Keratinocyte (primary cell): ENCODE measurements at regions not wholly inside any gene's neighbourhood (a gene's known extent, or its start where the extent isn't known, plus 50 kb on each side); places are given as distances from the start of the nearest gene placed in this dataset.

Experiments used
- DNase-seq: peaks from one replicate; pipeline ENCODE4 v3.0.0-alpha.2; 2011; ENCODE audit warnings: low read depth, missing footprints, low spot score
- FAIRE-seq: peaks from 2 replicates; lab custom pipeline; 2011; peaks lifted over from hg19 to GRCh38; lab: Jason Lieb, UNC
- H2AFZ ChIP-seq: 2 replicates; pipeline ENCODE4 v1.6.0; 2012; ENCODE audit warnings: low read length, control low read depth, inconsistent platforms; ENCODE audit not compliant: control insufficient read depth
- H3K27ac ChIP-seq: 2 replicates; pipeline ENCODE4 v1.5.1; 2011; ENCODE audit warnings: low read length; ENCODE audit not compliant: control insufficient read depth, insufficient read depth
- H3K27me3 ChIP-seq: 3 replicates; pipeline ENCODE4 v1.6.0; 2011; ENCODE audit warnings: low read length; ENCODE audit not compliant: control insufficient read depth, insufficient read depth; ENCODE audit errors: extremely low read depth
- H3K36me3 ChIP-seq, 2 experiments: 2 replicates in 1 of 2; 3 replicates in 1 of 2; pipeline ENCODE4 v1.5.1; 2011; ENCODE audit warnings: low read length in 2 of 2, mild to moderate bottlenecking in 1 of 2; ENCODE audit not compliant: control insufficient read depth in 2 of 2, insufficient read depth in 2 of 2; ENCODE audit errors: extremely low read depth in 1 of 2
- H3K4me1 ChIP-seq: 3 replicates; pipeline ENCODE4 v1.5.1; 2011; ENCODE audit warnings: low read length; ENCODE audit not compliant: control insufficient read depth, insufficient read depth; ENCODE audit errors: extremely low read depth
- H3K4me2 ChIP-seq: 3 replicates; pipeline ENCODE4 v1.6.0; 2011; ENCODE audit warnings: low read depth, low read length; ENCODE audit not compliant: control insufficient read depth, insufficient read depth; ENCODE audit errors: extremely low read depth
- H3K4me3 ChIP-seq, 3 experiments: fragments of 200-600 bp in 1 of 3; sonication (generic) in 1 of 3; 2 replicates in 2 of 3; 3 replicates in 1 of 3; pipeline ENCODE4 v1.5.1; 2011 to 2016; ENCODE audit warnings: low read length in 3 of 3, mild to moderate bottlenecking in 3 of 3, control low read depth in 2 of 3, inconsistent platforms in 1 of 3, low read depth in 1 of 3, mixed read lengths in 1 of 3, mixed run types in 1 of 3, moderate library complexity in 1 of 3; ENCODE audit not compliant: control insufficient read depth in 2 of 3, insufficient read depth in 2 of 3; ENCODE audit errors: extremely low read depth in 1 of 3
- H3K79me2 ChIP-seq: 2 replicates; pipeline ENCODE4 v1.6.0; 2012; ENCODE audit warnings: low read length; ENCODE audit not compliant: control insufficient read depth, insufficient read depth
- H3K9ac ChIP-seq: 3 replicates; pipeline ENCODE4 v1.6.0; 2011; ENCODE audit warnings: low read length; ENCODE audit not compliant: control insufficient read depth, insufficient read depth; ENCODE audit errors: extremely low read depth
- H3K9me1 ChIP-seq: 3 replicates; pipeline ENCODE4 v1.6.0; 2011; ENCODE audit warnings: low read length; ENCODE audit not compliant: control insufficient read depth, insufficient read depth; ENCODE audit errors: extremely low read depth
- H3K9me3 ChIP-seq: 2 replicates; pipeline ENCODE4 v1.5.1; 2012; ENCODE audit warnings: low read depth, low read length; ENCODE audit not compliant: control insufficient read depth
- H4K20me1 ChIP-seq: 3 replicates; pipeline ENCODE4 v1.6.0; 2011; ENCODE audit warnings: low read length; ENCODE audit not compliant: control insufficient read depth, insufficient read depth; ENCODE audit errors: extremely low read depth
- EZH2 ChIP-seq: IDR thresholded peaks from one replicate; pipeline ENCODE4 v1.6.1; 2012; ENCODE audit warnings: inconsistent platforms, mild to moderate bottlenecking, low read length, moderate library complexity
- dilution Hi-C: fragments of 300-500 bp; cut with MboI; formaldehyde crosslinking; loops from one replicate; pipeline ENCODE4 v1.7.0; 2020; ENCODE audit warnings: low sequenced_read_pairs; ENCODE audit not compliant: extremely low pct_ligation_motif_present
- TF ChIP-seq, protein P1 (sequence below), 3 experiments: IDR thresholded peaks in 1 of 3; conservative IDR thresholded peaks in 1 of 3; optimal IDR thresholded peaks in 1 of 3; 2 replicates in 2 of 3; 3 replicates in 1 of 3; pipeline versions ENCODE3 to v1.5.1; 2011; ENCODE audit warnings: low read length in 3 of 3, mild to moderate bottlenecking in 3 of 3, moderate library complexity in 2 of 3, control low read depth in 1 of 3, inconsistent platforms in 1 of 3; ENCODE audit not compliant: insufficient read depth in 2 of 3; ENCODE audit errors: extremely low read depth in 1 of 3

- Histone ChIP-seq H3K79me2 (no peaks in the 10 kb centered on the region), H3K4me3 (no peak overlapping the region), H4K20me1 (no peaks in the 10 kb centered on the region), H3K36me3 (no peaks in the 10 kb centered on the region), H3K27me3 (no peaks in the 10 kb centered on the region), H3K4me1 (peaks cover 13% of the 10 kb centered on the region), H3K4me2 (no peak overlapping the region), H3K9me1 (no peaks in the 10 kb centered on the region), H3K27ac (no peak overlapping the region), H3K9me3 (no peaks in the 10 kb centered on the region), H3K9ac (no peak overlapping the region), H2AFZ (no peak overlapping the region)
- dilution Hi-C loops = no loop called here
- FAIRE-seq (peak; percentile 34), DNase-seq (no peak)
- TF ChIP-seq, protein P1, sequence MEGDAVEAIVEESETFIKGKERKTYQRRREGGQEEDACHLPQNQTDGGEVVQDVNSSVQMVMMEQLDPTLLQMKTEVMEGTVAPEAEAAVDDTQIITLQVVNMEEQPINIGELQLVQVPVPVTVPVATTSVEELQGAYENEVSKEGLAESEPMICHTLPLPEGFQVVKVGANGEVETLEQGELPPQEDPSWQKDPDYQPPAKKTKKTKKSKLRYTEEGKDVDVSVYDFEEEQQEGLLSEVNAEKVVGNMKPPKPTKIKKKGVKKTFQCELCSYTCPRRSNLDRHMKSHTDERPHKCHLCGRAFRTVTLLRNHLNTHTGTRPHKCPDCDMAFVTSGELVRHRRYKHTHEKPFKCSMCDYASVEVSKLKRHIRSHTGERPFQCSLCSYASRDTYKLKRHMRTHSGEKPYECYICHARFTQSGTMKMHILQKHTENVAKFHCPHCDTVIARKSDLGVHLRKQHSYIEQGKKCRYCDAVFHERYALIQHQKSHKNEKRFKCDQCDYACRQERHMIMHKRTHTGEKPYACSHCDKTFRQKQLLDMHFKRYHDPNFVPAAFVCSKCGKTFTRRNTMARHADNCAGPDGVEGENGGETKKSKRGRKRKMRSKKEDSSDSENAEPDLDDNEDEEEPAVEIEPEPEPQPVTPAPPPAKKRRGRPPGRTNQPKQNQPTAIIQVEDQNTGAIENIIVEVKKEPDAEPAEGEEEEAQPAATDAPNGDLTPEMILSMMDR (optimal IDR thresholded peaks at IDR 0.05 in 1 of 3, IDR thresholded peaks at IDR 0.05 in 1 of 3, conservative IDR thresholded peaks at IDR 0.05 in 1 of 3; ENCODE audit: extremely low read depth in 1 of 3, insufficient read depth in 2 of 3, low read length in 3 of 3) = no peak
- no peak for TF ChIP-seq EZH2
Observed at GRCh38 chr20:24147479-24147878, 158.9 kb upstream of the GGTLC1 start.

DNA sequence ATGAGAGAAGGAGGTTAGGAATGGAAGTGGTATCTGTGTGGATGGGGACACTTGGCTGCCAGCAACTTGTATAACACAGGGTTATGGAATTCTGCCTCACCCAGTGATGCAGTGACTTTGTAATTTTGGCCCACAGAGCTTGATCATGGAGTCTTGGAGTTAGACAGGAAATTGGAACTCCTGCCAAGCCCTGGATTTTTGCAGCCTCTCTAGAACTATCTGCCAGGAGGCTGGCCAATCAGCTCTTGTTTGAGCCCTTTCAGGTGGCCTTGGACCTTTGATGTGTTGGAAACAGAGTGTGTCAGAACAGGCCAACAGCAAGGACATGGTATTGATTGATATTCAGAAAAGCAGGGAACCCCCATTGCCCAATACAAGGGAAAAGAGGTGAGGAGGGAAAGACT, 157.7 kb upstream of the GGTLC1 start:
- H3K9ac ChIP-seq = no peak overlapping the region
- no peak overlapping the region for H3K27ac ChIP-seq
- no peak overlapping the region for H2AFZ ChIP-seq
- DNase-seq (no peak), FAIRE-seq (peak; percentile 69)
- H3K36me3 ChIP-seq = no peaks in the 10 kb centered on the region
- no peaks in the 10 kb centered on the region for H4K20me1 ChIP-seq
- no peaks in the 10 kb centered on the region for H3K27me3 ChIP-seq
- TF ChIP-seq EZH2 = no peak
- TF ChIP-seq, protein P1 (optimal IDR thresholded peaks at IDR 0.05 in 1 of 3, IDR thresholded peaks at IDR 0.05 in 1 of 3, conservative IDR thresholded peaks at IDR 0.05 in 1 of 3; ENCODE audit: extremely low read depth in 1 of 3, insufficient read depth in 2 of 3, low read length in 3 of 3) = no peak
- no peak overlapping the region for H3K4me3 ChIP-seq
- H3K9me3 ChIP-seq = no peaks in the 10 kb centered on the region
- no peaks in the 10 kb centered on the region for H3K79me2 ChIP-seq
- H3K9me1 ChIP-seq = no peaks in the 10 kb centered on the region
- H3K4me1 ChIP-seq = peaks cover 13% of the 10 kb centered on the region
- no peak overlapping the region for H3K4me2 ChIP-seq
- dilution Hi-C loops = no loop called here
